Fibroblast of lung (primary cell): ENCODE measurements at regions not wholly inside any gene's neighbourhood (a gene's known extent, or its start where the extent isn't known, plus 50 kb on each side); places are given as distances from the start of the nearest gene placed in this dataset.

Experiments
- DNase-seq, 2 donors: peaks; one replicate each; pipeline versions ENCODE4 v3.0.0 to v3.0.0-alpha.2; 2010; ENCODE audit warnings: low read depth in 2 of 2
- H2AFZ ChIP-seq: 2 replicates; pipeline ENCODE4 v1.5.1; 2012; ENCODE audit warnings: low read length, control low read depth, inconsistent platforms
- H3K27ac ChIP-seq: 2 replicates; pipeline ENCODE4 v1.5.1; 2011; ENCODE audit warnings: low read length, control low read depth; ENCODE audit not compliant: insufficient read depth
- H3K27me3 ChIP-seq: 2 replicates; pipeline ENCODE4 v1.5.1; 2011; ENCODE audit warnings: mild to moderate bottlenecking, low read length; ENCODE audit not compliant: control insufficient read depth, insufficient read depth
- H3K36me3 ChIP-seq: 2 replicates; pipeline ENCODE4 v1.5.1; 2011; ENCODE audit warnings: low read length; ENCODE audit not compliant: control insufficient read depth, insufficient read depth
- H3K4me1 ChIP-seq: 2 replicates; pipeline ENCODE4 v1.5.1; 2011; ENCODE audit warnings: low read length; ENCODE audit not compliant: control insufficient read depth, insufficient read depth; ENCODE audit errors: extremely low read depth
- H3K4me2 ChIP-seq: 2 replicates; pipeline ENCODE4 v1.5.1; 2011; ENCODE audit warnings: low read length, control low read depth; ENCODE audit not compliant: insufficient read depth; ENCODE audit errors: extremely low read depth
- H3K4me3 ChIP-seq, 4 experiments: fragments of 200-600 bp in 1 of 4; sonication (generic) in 1 of 4; replicated peaks in 1 of 4; 2 replicates each; pipeline ENCODE4 v1.5.1; 2011 to 2016; ENCODE audit warnings: low read length in 4 of 4, low read depth in 3 of 4, mild to moderate bottlenecking in 3 of 4, control low read depth in 2 of 4, inconsistent platforms in 1 of 4, mixed read lengths in 1 of 4; ENCODE audit not compliant: insufficient read depth in 1 of 4; ENCODE audit errors: control extremely low read depth in 1 of 4
- H3K79me2 ChIP-seq: 2 replicates; pipeline ENCODE4 v1.5.1; 2012; ENCODE audit warnings: mild to moderate bottlenecking, low read length, inconsistent platforms; ENCODE audit not compliant: control insufficient read depth, insufficient read depth
- H3K9ac ChIP-seq: 2 replicates; pipeline ENCODE4 v1.5.1; 2011; ENCODE audit warnings: mild to moderate bottlenecking, low read length, control low read depth; ENCODE audit not compliant: insufficient read depth
- H3K9me3 ChIP-seq: 2 replicates; pipeline ENCODE4 v1.5.1; 2012; ENCODE audit warnings: low read depth, low read length; ENCODE audit not compliant: control insufficient read depth, insufficient read depth
- H4K20me1 ChIP-seq: 2 replicates; pipeline ENCODE4 v1.5.1; 2011; ENCODE audit warnings: low read length; ENCODE audit not compliant: control insufficient read depth, insufficient read depth; ENCODE audit errors: extremely low read depth
- EZH2 ChIP-seq: IDR thresholded peaks from 2 replicates; pipeline ENCODE4 v1.5.1; 2012; ENCODE audit warnings: low read length, control low read depth, mild to moderate bottlenecking; ENCODE audit errors: missing control alignments
- TF ChIP-seq, protein P1 (sequence below), 2 donors: IDR thresholded peaks in 1 of 2; conservative IDR thresholded peaks in 1 of 2; 1 replicate in 1 of 2; 2 replicates in 1 of 2; pipeline ENCODE4 v1.5.1; 2011 to 2012; ENCODE audit warnings: low read length in 2 of 2, control low read depth in 1 of 2, inconsistent platforms in 1 of 2, low read depth in 1 of 2, mild to moderate bottlenecking in 1 of 2

DNA sequence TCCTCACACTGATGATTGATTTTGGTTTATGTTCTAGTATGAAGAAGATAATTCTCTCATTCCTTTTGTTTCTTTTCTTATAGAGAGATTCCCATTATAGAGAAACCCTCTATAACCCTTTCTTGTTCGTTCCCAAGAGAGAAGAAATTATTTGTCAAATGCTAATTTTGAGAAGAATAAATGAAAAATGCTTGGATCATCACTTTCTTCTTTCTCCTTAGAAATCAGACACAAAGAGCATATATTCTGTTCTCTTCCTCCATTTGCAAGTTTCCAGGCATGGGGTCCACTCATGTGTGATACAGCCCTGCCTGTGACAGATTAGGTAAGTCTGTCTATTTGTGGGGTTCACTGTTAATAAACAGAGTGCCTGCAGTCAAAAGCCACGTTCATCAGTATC, 222.6 kb upstream of the NECTIN3 start:
- DNase-seq: no peak
- H3K9me3 ChIP-seq: no peaks in the 10 kb centered on the region
- H3K79me2 ChIP-seq: no peaks in the 10 kb centered on the region
- no peaks in the 10 kb centered on the region for H3K36me3 ChIP-seq
- TF ChIP-seq EZH2: no peak
- TF ChIP-seq, protein P1, sequence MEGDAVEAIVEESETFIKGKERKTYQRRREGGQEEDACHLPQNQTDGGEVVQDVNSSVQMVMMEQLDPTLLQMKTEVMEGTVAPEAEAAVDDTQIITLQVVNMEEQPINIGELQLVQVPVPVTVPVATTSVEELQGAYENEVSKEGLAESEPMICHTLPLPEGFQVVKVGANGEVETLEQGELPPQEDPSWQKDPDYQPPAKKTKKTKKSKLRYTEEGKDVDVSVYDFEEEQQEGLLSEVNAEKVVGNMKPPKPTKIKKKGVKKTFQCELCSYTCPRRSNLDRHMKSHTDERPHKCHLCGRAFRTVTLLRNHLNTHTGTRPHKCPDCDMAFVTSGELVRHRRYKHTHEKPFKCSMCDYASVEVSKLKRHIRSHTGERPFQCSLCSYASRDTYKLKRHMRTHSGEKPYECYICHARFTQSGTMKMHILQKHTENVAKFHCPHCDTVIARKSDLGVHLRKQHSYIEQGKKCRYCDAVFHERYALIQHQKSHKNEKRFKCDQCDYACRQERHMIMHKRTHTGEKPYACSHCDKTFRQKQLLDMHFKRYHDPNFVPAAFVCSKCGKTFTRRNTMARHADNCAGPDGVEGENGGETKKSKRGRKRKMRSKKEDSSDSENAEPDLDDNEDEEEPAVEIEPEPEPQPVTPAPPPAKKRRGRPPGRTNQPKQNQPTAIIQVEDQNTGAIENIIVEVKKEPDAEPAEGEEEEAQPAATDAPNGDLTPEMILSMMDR (conservative IDR thresholded peaks at IDR 0.05 in 1 of 2, IDR thresholded peaks at IDR 0.05 in 1 of 2; ENCODE audit: low read depth in 1 of 2, low read length in 2 of 2): no peak
- H2AFZ ChIP-seq: no peak overlapping the region
- no peak overlapping the region for H3K4me3 ChIP-seq
- no peaks in the 10 kb centered on the region for H3K4me1 ChIP-seq
- H3K4me2 ChIP-seq: no peak overlapping the region
- no peaks in the 10 kb centered on the region for H4K20me1 ChIP-seq
- no peak overlapping the region for H3K9ac ChIP-seq
- no peaks in the 10 kb centered on the region for H3K27me3 ChIP-seq
- H3K27ac ChIP-seq: no peak overlapping the region

DNA sequence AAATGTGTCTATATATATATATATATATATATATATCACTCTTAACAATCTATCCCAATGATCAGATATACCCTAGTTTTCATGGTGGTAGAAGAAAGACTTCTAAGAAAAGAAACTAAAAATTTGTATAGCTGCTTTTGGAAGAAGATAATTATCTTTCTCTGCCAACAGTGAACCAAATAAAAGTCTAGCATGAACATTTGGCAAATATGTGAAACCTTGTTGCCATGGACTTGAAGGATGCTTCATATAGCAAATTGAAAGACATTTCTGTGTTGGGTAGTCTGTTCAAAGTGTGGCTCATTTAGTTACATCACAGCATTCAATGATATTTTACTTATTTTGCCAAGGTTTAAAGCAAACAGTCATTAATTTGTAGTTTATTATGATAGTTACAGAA, 219.9 kb upstream of the NECTIN3 start:
- Histone ChIP-seq H3K27me3 (no peaks in the 10 kb centered on the region), H3K4me1 (no peaks in the 10 kb centered on the region), H2AFZ (no peak overlapping the region), H3K4me2 (no peak overlapping the region), H3K36me3 (no peaks in the 10 kb centered on the region), H3K27ac (no peak overlapping the region), H4K20me1 (no peaks in the 10 kb centered on the region), H3K79me2 (no peaks in the 10 kb centered on the region), H3K9ac (no peak overlapping the region), H3K9me3 (no peaks in the 10 kb centered on the region), H3K4me3 (no peak overlapping the region)
- TF ChIP-seq EZH2: no peak
- TF ChIP-seq, protein P1 (conservative IDR thresholded peaks at IDR 0.05 in 1 of 2, IDR thresholded peaks at IDR 0.05 in 1 of 2; ENCODE audit: low read depth in 1 of 2, low read length in 2 of 2): no peak
- no peak for DNase-seq

DNA sequence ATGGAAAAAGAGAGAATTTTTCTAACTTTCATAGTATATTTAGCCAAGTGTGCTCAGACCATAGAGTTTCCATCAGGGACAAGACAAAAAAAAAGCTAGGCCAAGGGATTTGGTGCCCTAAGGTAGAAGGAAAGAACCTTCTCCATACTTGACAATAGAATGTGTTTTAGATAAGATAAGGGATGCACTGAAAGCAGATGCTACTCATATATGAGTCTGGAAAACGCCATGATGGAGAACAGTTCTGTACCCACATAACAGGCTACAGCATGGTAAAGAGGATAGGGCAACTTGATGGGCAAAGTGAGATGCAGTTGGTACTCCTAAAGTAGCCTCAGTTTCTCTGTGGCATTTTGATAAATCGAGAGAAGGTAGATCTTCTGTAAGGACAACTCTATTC, 216.4 kb upstream of the NECTIN3 start:
- H3K4me1 ChIP-seq: no peaks in the 10 kb centered on the region
- no peak for TF ChIP-seq EZH2
- TF ChIP-seq, protein P1 (conservative IDR thresholded peaks at IDR 0.05 in 1 of 2, IDR thresholded peaks at IDR 0.05 in 1 of 2; ENCODE audit: low read depth in 1 of 2, low read length in 2 of 2): no peak
- no peak overlapping the region for H3K27ac ChIP-seq
- no peaks in the 10 kb centered on the region for H3K79me2 ChIP-seq
- no peak for DNase-seq
- no peaks in the 10 kb centered on the region for H4K20me1 ChIP-seq
- no peak overlapping the region for H3K4me2 ChIP-seq
- no peaks in the 10 kb centered on the region for H3K27me3 ChIP-seq
- H3K9ac ChIP-seq: no peak overlapping the region
- H3K36me3 ChIP-seq: no peaks in the 10 kb centered on the region
- H2AFZ ChIP-seq: no peak overlapping the region
- no peaks in the 10 kb centered on the region for H3K9me3 ChIP-seq
- H3K4me3 ChIP-seq: no peak overlapping the region
